Glomerular endothelial cell (primary cell): ENCODE measurements at regions not wholly inside any gene's neighbourhood (a gene's known extent, or its start where the extent isn't known, plus 50 kb on each side); places are given as distances from the start of the nearest gene placed in this dataset.

Experiments
- DNase-seq: peaks from one replicate; pipeline ENCODE4 v3.0.0-alpha.2; 2011; ENCODE audit warnings: low read depth, low spot score; ENCODE audit errors: extremely low read depth

GRCh38 chr13:108435393-108436149, 166.1 kb downstream of the TNFSF13B start:
- DNase-seq: no peak

- DNase-seq: no peak
Observed at GRCh38 chr13:108437496-108437895, 168.0 kb downstream of the TNFSF13B start.

GRCh38 chr13:108439556-108439955, 170.0 kb downstream of the TNFSF13B start:
- no peak for DNase-seq

- DNase-seq: no peak
Observed at GRCh38 chr13:108444448-108444847, 174.9 kb downstream of the TNFSF13B start.

GRCh38 chr13:108448891-108449290, 179.4 kb downstream of the TNFSF13B start:
- DNase-seq: no peak

GRCh38 chr13:108451121-108451520, 178.3 kb upstream of the MYO16 start:
- DNase-seq: no peak

- no peak for DNase-seq
Observed at GRCh38 chr13:108455320-108455719, 174.1 kb upstream of the MYO16 start.

- no peak for DNase-seq
Observed at GRCh38 chr13:108460043-108460442, 169.4 kb upstream of the MYO16 start.

- DNase-seq: no peak
Observed at GRCh38 chr13:108460746-108461145, 168.7 kb upstream of the MYO16 start.

- DNase-seq: peak; percentile 36
Observed at GRCh38 chr13:108463340-108463739, 166.1 kb upstream of the MYO16 start.

- DNase-seq: no peak
Observed at GRCh38 chr13:108470921-108471320, 158.5 kb upstream of the MYO16 start.

- no peak for DNase-seq
Observed at GRCh38 chr13:108475181-108475580, 154.2 kb upstream of the MYO16 start.

GRCh38 chr13:108477376-108477775, 152.0 kb upstream of the MYO16 start:
- DNase-seq: no peak

GRCh38 chr13:108478179-108478578, 151.2 kb upstream of the MYO16 start:
- no peak for DNase-seq

GRCh38 chr13:108483981-108484380, 145.4 kb upstream of the MYO16 start:
- no peak for DNase-seq

- no peak for DNase-seq
Observed at GRCh38 chr13:108486096-108486495, 143.3 kb upstream of the MYO16 start.

- DNase-seq: no peak
Observed at GRCh38 chr13:108494991-108495645, 134.3 kb upstream of the MYO16 start.

GRCh38 chr13:108495646-108496361, 133.6 kb upstream of the MYO16 start:
- no peak for DNase-seq

- no peak for DNase-seq
Observed at GRCh38 chr13:108496362-108497210, 132.8 kb upstream of the MYO16 start.

GRCh38 chr13:108500711-108501110, 128.7 kb upstream of the MYO16 start:
- no peak for DNase-seq

GRCh38 chr13:108508263-108508662, 121.1 kb upstream of the MYO16 start:
- DNase-seq: no peak
